ENCODE measurements at regions not wholly inside any gene's neighbourhood (a gene's known extent, or its start where the extent isn't known, plus 50 kb on each side); places are given as distances from the start of the nearest gene placed in this dataset.

DNA sequence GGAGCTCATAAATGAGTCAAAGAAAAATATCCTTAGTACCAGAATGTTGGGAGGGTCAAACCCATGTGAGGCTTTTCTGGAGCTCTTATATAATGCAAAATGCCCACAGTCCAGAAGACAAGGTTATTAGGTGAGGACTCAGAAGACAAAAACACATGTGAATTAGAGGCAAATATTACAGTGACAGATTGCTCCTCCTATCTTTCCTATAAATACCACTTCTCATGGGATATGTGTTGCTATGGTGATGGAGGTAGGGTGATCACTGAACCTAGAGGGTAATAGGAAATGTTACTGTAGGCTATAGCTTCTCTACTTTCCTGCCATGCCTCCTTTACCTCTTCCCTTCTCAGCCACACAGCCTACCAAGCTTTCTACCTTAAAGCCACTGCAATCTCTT, 264.6 kb downstream of the SEC61B start:
- H3K9me2 ChIP-seq (ENCODE audit: low read depth, low read length): no peaks in the 10 kb centered on the region
- TF ChIP-seq, protein P1, sequence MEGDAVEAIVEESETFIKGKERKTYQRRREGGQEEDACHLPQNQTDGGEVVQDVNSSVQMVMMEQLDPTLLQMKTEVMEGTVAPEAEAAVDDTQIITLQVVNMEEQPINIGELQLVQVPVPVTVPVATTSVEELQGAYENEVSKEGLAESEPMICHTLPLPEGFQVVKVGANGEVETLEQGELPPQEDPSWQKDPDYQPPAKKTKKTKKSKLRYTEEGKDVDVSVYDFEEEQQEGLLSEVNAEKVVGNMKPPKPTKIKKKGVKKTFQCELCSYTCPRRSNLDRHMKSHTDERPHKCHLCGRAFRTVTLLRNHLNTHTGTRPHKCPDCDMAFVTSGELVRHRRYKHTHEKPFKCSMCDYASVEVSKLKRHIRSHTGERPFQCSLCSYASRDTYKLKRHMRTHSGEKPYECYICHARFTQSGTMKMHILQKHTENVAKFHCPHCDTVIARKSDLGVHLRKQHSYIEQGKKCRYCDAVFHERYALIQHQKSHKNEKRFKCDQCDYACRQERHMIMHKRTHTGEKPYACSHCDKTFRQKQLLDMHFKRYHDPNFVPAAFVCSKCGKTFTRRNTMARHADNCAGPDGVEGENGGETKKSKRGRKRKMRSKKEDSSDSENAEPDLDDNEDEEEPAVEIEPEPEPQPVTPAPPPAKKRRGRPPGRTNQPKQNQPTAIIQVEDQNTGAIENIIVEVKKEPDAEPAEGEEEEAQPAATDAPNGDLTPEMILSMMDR (IDR thresholded peaks at IDR 0.05; ENCODE audit: low read length): no peak
- TF ChIP-seq EZH2 (IDR thresholded peaks at IDR 0.05; ENCODE audit: borderline replicate concordance, low read length): no peak
- 0 out of 2 replicates have a peak, but pooled peaks cover 4% of the 10 kb centered on the region for H3K27me3 ChIP-seq (ENCODE audit: insufficient read depth, low read length)
- no peaks in the 10 kb centered on the region for H3F3A ChIP-seq (ENCODE audit: insufficient read depth, low read length)
- H3K9me3 ChIP-seq (ENCODE audit: low read length): no peaks in the 10 kb centered on the region
- no peaks in the 10 kb centered on the region for H4K20me1 ChIP-seq (ENCODE audit: insufficient read depth, low read length)
- H2AFZ ChIP-seq (ENCODE audit: low read length): no peak overlapping the region
- H3K79me2 ChIP-seq (ENCODE audit: insufficient read depth, low read length): no peaks in the 10 kb centered on the region
- no peak overlapping the region for H3K27ac ChIP-seq (ENCODE audit: low read depth, low read length, poor library complexity, severe bottlenecking)
- no peak overlapping the region for H3K4me2 ChIP-seq (ENCODE audit: low read length)
- H3K4me1 ChIP-seq (ENCODE audit: insufficient read depth, low read length, severe bottlenecking): no peaks in the 10 kb centered on the region
- no peak overlapping the region for H3K4me3 ChIP-seq (ENCODE audit: low read depth, low read length, poor library complexity, severe bottlenecking)
- H3K36me3 ChIP-seq (ENCODE audit: insufficient read depth, low read length): no peaks in the 10 kb centered on the region
- no peak overlapping the region for H3K9ac ChIP-seq (ENCODE audit: low read length)

DNA sequence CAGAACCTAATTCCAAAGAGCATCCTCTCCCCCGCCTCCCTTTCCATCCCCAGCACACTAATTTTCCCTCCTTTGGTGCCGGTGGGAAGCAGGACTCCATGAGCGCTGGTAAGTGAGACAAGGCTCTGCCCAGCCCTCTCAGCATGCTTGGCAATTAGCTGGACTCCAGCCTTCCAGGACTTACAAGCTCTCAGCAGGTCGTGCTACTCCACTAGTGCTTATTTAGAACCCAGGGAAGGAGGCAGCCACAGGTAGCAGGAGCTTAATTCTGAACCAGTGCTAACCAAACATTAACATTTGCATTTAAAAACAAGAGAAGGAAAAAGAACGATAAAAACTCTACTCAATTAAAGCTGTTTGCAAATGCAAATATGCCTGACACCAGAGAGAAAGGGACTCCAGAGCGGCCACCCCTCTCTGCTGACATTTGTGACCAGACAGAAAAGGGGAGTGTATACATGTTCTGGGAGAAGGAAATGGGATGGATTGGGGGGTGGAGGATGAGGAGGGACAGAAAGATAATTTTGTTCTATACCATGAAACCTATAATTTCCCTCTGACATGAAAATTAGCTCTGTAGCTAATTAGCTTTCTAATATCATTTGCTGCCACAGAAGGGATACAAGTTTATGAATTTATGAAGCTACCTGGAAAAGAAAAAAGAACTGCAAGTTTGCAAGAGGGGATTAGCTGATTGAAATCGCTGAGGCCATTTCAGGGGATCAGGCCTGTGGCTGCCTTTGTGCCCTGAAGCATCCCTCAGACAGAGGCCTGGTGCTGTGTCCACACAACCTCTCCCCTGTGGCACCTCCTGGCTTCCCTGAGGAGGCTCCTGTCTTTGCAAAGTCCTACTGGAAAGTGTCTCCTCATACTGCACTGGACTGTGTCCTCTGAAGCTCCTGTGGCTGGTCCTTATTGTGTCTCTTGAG, 266.3 kb downstream of the SEC61B start:
- Histone ChIP-seq H3K27ac (ENCODE audit: low read depth, low read length, poor library complexity, severe bottlenecking) (no peak overlapping the region), H3K27me3 (ENCODE audit: insufficient read depth, low read length) (0 out of 2 replicates have a peak, but pooled peaks cover 4% of the 10 kb centered on the region), H3K9ac (ENCODE audit: low read length) (no peak overlapping the region), H3K79me2 (ENCODE audit: insufficient read depth, low read length) (no peaks in the 10 kb centered on the region), H3F3A (ENCODE audit: insufficient read depth, low read length) (no peaks in the 10 kb centered on the region), H3K4me2 (ENCODE audit: low read length) (no peak overlapping the region), H2AFZ (ENCODE audit: low read length) (no peak overlapping the region), H4K20me1 (ENCODE audit: insufficient read depth, low read length) (no peaks in the 10 kb centered on the region), H3K9me2 (ENCODE audit: low read depth, low read length) (no peaks in the 10 kb centered on the region), H3K4me1 (ENCODE audit: insufficient read depth, low read length, severe bottlenecking) (no peaks in the 10 kb centered on the region), H3K9me3 (ENCODE audit: low read length) (no peaks in the 10 kb centered on the region), H3K36me3 (ENCODE audit: insufficient read depth, low read length) (no peaks in the 10 kb centered on the region), H3K4me3 (ENCODE audit: low read depth, low read length, poor library complexity, severe bottlenecking) (no peak overlapping the region)
- TF ChIP-seq, protein P1 (IDR thresholded peaks at IDR 0.05; ENCODE audit: low read length): no peak
- TF ChIP-seq EZH2 (IDR thresholded peaks at IDR 0.05; ENCODE audit: borderline replicate concordance, low read length): no peak

DNA sequence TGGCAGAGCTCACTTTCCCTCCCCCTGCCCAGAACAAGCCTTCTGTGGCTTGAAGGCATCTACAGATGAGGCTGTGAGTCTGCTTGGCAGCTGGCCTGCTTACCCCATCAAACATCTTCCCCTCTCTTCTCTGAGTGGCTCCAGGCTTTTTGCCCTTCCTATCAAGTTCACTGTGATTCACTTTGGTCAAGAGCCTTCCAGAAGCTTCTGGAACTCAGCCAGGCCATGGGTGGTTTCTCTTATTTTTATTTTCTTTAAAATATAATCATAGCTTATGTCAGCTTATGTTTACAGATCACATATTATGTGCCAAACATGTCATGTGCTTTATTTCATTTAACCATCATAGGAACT, 267.0 kb downstream of the SEC61B start:
- Histone ChIP-seq H3K27ac (ENCODE audit: low read depth, low read length, poor library complexity, severe bottlenecking) (no peak overlapping the region), H3K79me2 (ENCODE audit: insufficient read depth, low read length) (no peaks in the 10 kb centered on the region), H3F3A (ENCODE audit: insufficient read depth, low read length) (no peaks in the 10 kb centered on the region), H3K36me3 (ENCODE audit: insufficient read depth, low read length) (no peaks in the 10 kb centered on the region), H4K20me1 (ENCODE audit: insufficient read depth, low read length) (no peaks in the 10 kb centered on the region), H3K9ac (ENCODE audit: low read length) (no peak overlapping the region), H3K4me2 (ENCODE audit: low read length) (no peak overlapping the region), H3K9me2 (ENCODE audit: low read depth, low read length) (no peaks in the 10 kb centered on the region), H3K9me3 (ENCODE audit: low read length) (no peaks in the 10 kb centered on the region), H2AFZ (ENCODE audit: low read length) (no peak overlapping the region), H3K4me1 (ENCODE audit: insufficient read depth, low read length, severe bottlenecking) (no peaks in the 10 kb centered on the region), H3K4me3 (ENCODE audit: low read depth, low read length, poor library complexity, severe bottlenecking) (no peak overlapping the region), H3K27me3 (ENCODE audit: insufficient read depth, low read length) (0 out of 2 replicates have a peak, but pooled peaks cover 4% of the 10 kb centered on the region)
- TF ChIP-seq, protein P1 (IDR thresholded peaks at IDR 0.05; ENCODE audit: low read length): no peak
- no peak for TF ChIP-seq EZH2 (IDR thresholded peaks at IDR 0.05; ENCODE audit: borderline replicate concordance, low read length)
